Tibial nerve (tissue), 4 donors: ENCODE measurements at regions not wholly inside any gene's neighbourhood (a gene's known extent, or its start where the extent isn't known, plus 50 kb on each side); places are given as distances from the start of the nearest gene placed in this dataset.

Source experiments
- DNase-seq, 2 donors: peaks; one replicate each; pipeline ENCODE4 v3.0.0-alpha.2; 2019; ENCODE audit warnings: low spot score in 2 of 2
- H3K27ac ChIP-seq, 4 donors: fragments of 200-600 bp; sonication (generic) in 3 of 4; one replicate each; pipeline ENCODE4 v1.5.1; 2017 to 2019; ENCODE audit warnings: mild to moderate bottlenecking in 1 of 4
- H3K27me3 ChIP-seq, 2 donors: fragments of 200-600 bp; sonication (generic) in 1 of 2; one replicate each; pipeline versions ENCODE4 v1.5.1 to v1.6.0; 2017 to 2019
- H3K36me3 ChIP-seq, 3 donors: fragments of 200-600 bp; sonication (generic); one replicate each; pipeline ENCODE4 v1.5.1; 2018 to 2019
- H3K4me1 ChIP-seq, 4 donors: fragments of 200-600 bp; sonication (generic) in 3 of 4; one replicate each; pipeline ENCODE4 v1.5.1; 2017 to 2019
- H3K4me3 ChIP-seq, 4 donors: fragments of 200-600 bp; sonication (generic) in 3 of 4; one replicate each; pipeline ENCODE4 v1.5.1; 2017 to 2019; ENCODE audit warnings: mild to moderate bottlenecking in 1 of 4, moderate library complexity in 1 of 4
- H3K9me3 ChIP-seq, 4 donors: fragments of 200-600 bp; sonication (generic) in 3 of 4; one replicate each; pipeline ENCODE4 v1.5.1; 2017 to 2019
- CTCF ChIP-seq, 5 experiments: fragments of 200-600 bp in 3 of 5; fragments of 450-650 bp in 2 of 5; sonication (generic) in 3 of 5; IDR thresholded peaks; one replicate each; pipeline ENCODE4 v1.5.1; 2016 to 2019; ENCODE audit warnings: antibody characterized with exemption in 5 of 5, mild to moderate bottlenecking in 3 of 5, moderate library complexity in 2 of 5
- EP300 ChIP-seq, 2 donors: sonication (generic); formaldehyde crosslinking; IDR thresholded peaks; one replicate each; pipeline ENCODE4 v1.6.1; 2017; ENCODE audit warnings: antibody characterized with exemption in 2 of 2, mild to moderate bottlenecking in 1 of 2
- POLR2A ChIP-seq, 2 donors: fragments of 450-650 bp; IDR thresholded peaks; one replicate each; pipeline ENCODE4 v1.6.1; 2017; ENCODE audit warnings: antibody characterized with exemption in 2 of 2, mild to moderate bottlenecking in 2 of 2, moderate library complexity in 2 of 2
- WGBS, 2 donors: methylation state at CpG; one replicate each; pipeline ENCODE4 v1.1.5; 2018; 5-methylcytosine and 5-hydroxymethylcytosine counted together

- 94 to 96% methylated on average over 8 of the region's 8 CpGs for WGBS, 2 donors
- no peaks in the 10 kb centered on the region for H3K9me3 ChIP-seq
- no peak for TF ChIP-seq CTCF (IDR thresholded peaks at IDR 0.05)
- TF ChIP-seq POLR2A (IDR thresholded peaks at IDR 0.05), result no peak
- no peak for TF ChIP-seq EP300 (IDR thresholded peaks at IDR 0.05)
These were observed 84.5 kb downstream of the TMEM18 start for GRCh38 chr2:592737-593136.

GRCh38 chr2:590214-591175, 86.7 kb downstream of the TMEM18 start:
- no peak for TF ChIP-seq EP300 (IDR thresholded peaks at IDR 0.05)
- Histone ChIP-seq H3K4me1 (peaks cover 0 to 9% (median 0%) of the 10 kb centered on the region in 4 donors), H3K27me3 (no peaks in the 10 kb centered on the region), H3K4me3 (no peak overlapping the region), H3K9me3 (no peaks in the 10 kb centered on the region), H3K36me3 (no peaks in the 10 kb centered on the region), H3K27ac (no peak overlapping the region)
- no peak for DNase-seq
- 70 to 72% methylated on average over 19 of the region's 19 CpGs for WGBS, 2 donors

More at GRCh38 chr2:592737-593136, 84.5 kb downstream of the TMEM18 start:
- Histone ChIP-seq H3K4me1 (no peaks in the 10 kb centered on the region), H3K27ac (no peak overlapping the region), H3K4me3 (no peak overlapping the region), H3K27me3 (no peaks in the 10 kb centered on the region), H3K36me3 (no peaks in the 10 kb centered on the region)
- no peak for DNase-seq

GRCh38 chr2:589281-590130, 87.7 kb downstream of the TMEM18 start:
- H3K27me3 ChIP-seq, result no peaks in the 10 kb centered on the region
- WGBS, 2 donors, result 79 to 88% methylated on average over 10 of the region's 10 CpGs
- no peak overlapping the region for H3K4me3 ChIP-seq
- H3K4me1 ChIP-seq, result peaks cover 0 to 9% (median 0%) of the 10 kb centered on the region in 4 donors
- no peaks in the 10 kb centered on the region for H3K36me3 ChIP-seq
- DNase-seq, result no peak
- H3K27ac ChIP-seq, result no peak overlapping the region
- TF ChIP-seq POLR2A (IDR thresholded peaks at IDR 0.05), result no peak
- H3K9me3 ChIP-seq, result no peaks in the 10 kb centered on the region

GRCh38 chr2:588074-588645, 89.0 kb downstream of the TMEM18 start:
- no peak overlapping the region for H3K4me3 ChIP-seq
- H3K36me3 ChIP-seq, result no peaks in the 10 kb centered on the region
- no peak overlapping the region for H3K27ac ChIP-seq
- TF ChIP-seq POLR2A (IDR thresholded peaks at IDR 0.05) (no peak), CTCF (IDR thresholded peaks at IDR 0.05) (no peak), EP300 (IDR thresholded peaks at IDR 0.05) (no peak)
- no peaks in the 10 kb centered on the region for H3K9me3 ChIP-seq
- peaks cover 0 to 9% (median 0%) of the 10 kb centered on the region in 4 donors for H3K4me1 ChIP-seq
- H3K27me3 ChIP-seq, result no peaks in the 10 kb centered on the region
- 91 to 93% methylated on average over 11 to 15 of the region's 17 CpGs for WGBS, 2 donors
- no peak for DNase-seq

GRCh38 chr2:587087-587960, 89.9 kb downstream of the TMEM18 start:
- Histone ChIP-seq H3K36me3 (no peaks in the 10 kb centered on the region), H3K9me3 (no peaks in the 10 kb centered on the region), H3K27ac (no peak overlapping the region), H3K4me1 (peaks cover 0 to 9% (median 0%) of the 10 kb centered on the region in 4 donors), H3K4me3 (no peak overlapping the region), H3K27me3 (no peaks in the 10 kb centered on the region)
- WGBS, 2 donors, result 83% methylated on average over 18 of the region's 18 CpGs
- TF ChIP-seq CTCF (IDR thresholded peaks at IDR 0.05) (no peak), POLR2A (IDR thresholded peaks at IDR 0.05) (no peak), EP300 (IDR thresholded peaks at IDR 0.05) (no peak)
- DNase-seq, result no peak
